CD14-positive monocyte (primary cell): ENCODE measurements at regions not wholly inside any gene's neighbourhood (a gene's known extent, or its start where the extent isn't known, plus 50 kb on each side); places are given as distances from the start of the nearest gene placed in this dataset.

Experiments
- DNase-seq, 3 donors: peaks; one replicate each; pipeline ENCODE4 v3.0.0-alpha.2; 2011 to 2022
- H2AFZ ChIP-seq: 2 replicates; pipeline ENCODE4 v1.6.0; 2012; ENCODE audit warnings: mild to moderate bottlenecking, low read depth, low read length, inconsistent platforms; ENCODE audit not compliant: insufficient read depth, poor library complexity, severe bottlenecking
- H3K27ac ChIP-seq, 2 donors: 1 replicate in 1 of 2; 2 replicates in 1 of 2; pipeline ENCODE4 v1.5.1; 2012 to 2013; ENCODE audit warnings: low read length in 2 of 2, control low read depth in 1 of 2, inconsistent platforms in 1 of 2, low read depth in 1 of 2, mild to moderate bottlenecking in 1 of 2
- H3K27me3 ChIP-seq, 2 donors: one replicate each; pipeline versions ENCODE4 v1.6.0 to v1.6.1; 2011 to 2013; ENCODE audit warnings: low read length in 2 of 2; ENCODE audit not compliant: control insufficient read depth in 2 of 2, insufficient read depth in 2 of 2
- H3K36me3 ChIP-seq, 2 donors: replicated peaks in 1 of 2; 1 replicate in 1 of 2; 2 replicates in 1 of 2; pipeline versions ENCODE4 v1.5.1 to v1.6.1; 2012 to 2013; ENCODE audit warnings: low read length in 2 of 2, control low read depth in 1 of 2, inconsistent platforms in 1 of 2, mild to moderate bottlenecking in 1 of 2; ENCODE audit not compliant: insufficient read depth in 2 of 2, control insufficient read depth in 1 of 2
- H3K4me1 ChIP-seq, 2 donors: 1 replicate in 1 of 2; 2 replicates in 1 of 2; pipeline versions ENCODE4 v1.5.1 to v1.6.1; 2012 to 2013; ENCODE audit warnings: low read length in 2 of 2, control low read depth in 1 of 2, inconsistent platforms in 1 of 2, mild to moderate bottlenecking in 1 of 2, moderate library complexity in 1 of 2; ENCODE audit not compliant: insufficient read depth in 2 of 2, control insufficient read depth in 1 of 2
- H3K4me2 ChIP-seq: replicated peaks from 2 replicates; pipeline ENCODE3; 2012; ENCODE audit warnings: low read length, moderate library complexity, mild to moderate bottlenecking; ENCODE audit not compliant: poor library complexity, severe bottlenecking; ENCODE audit errors: extremely low read depth
- H3K4me3 ChIP-seq, 3 experiments: fragments of 200-600 bp in 1 of 3; sonication (generic) in 1 of 3; replicated peaks in 1 of 3; 1 replicate in 2 of 3; 2 replicates in 1 of 3; pipeline ENCODE4 v1.5.1; 2011 to 2013; ENCODE audit warnings: low read length in 3 of 3, mild to moderate bottlenecking in 3 of 3, control low read depth in 2 of 3, low read depth in 2 of 3, inconsistent platforms in 1 of 3, moderate library complexity in 1 of 3
- H3K79me2 ChIP-seq: 2 replicates; pipeline ENCODE4 v1.6.0; 2012; ENCODE audit warnings: mild to moderate bottlenecking, control low read depth, inconsistent platforms, low read length, moderate library complexity; ENCODE audit not compliant: insufficient read depth
- H3K9ac ChIP-seq: 2 replicates; pipeline ENCODE4 v1.6.0; 2017; ENCODE audit warnings: low read length, mild to moderate bottlenecking; ENCODE audit not compliant: insufficient read depth, poor library complexity, severe bottlenecking
- H3K9me3 ChIP-seq, 2 donors: replicated peaks in 1 of 2; 1 replicate in 1 of 2; 2 replicates in 1 of 2; pipeline versions ENCODE4 v1.5.1 to v1.6.1; 2012 to 2013; ENCODE audit warnings: low read length in 2 of 2, control low read depth in 1 of 2; ENCODE audit not compliant: control insufficient read depth in 1 of 2, insufficient read depth in 1 of 2
- H4K20me1 ChIP-seq: 2 replicates; pipeline ENCODE4 v1.6.0; 2012; ENCODE audit warnings: mild to moderate bottlenecking, low read length, control low read depth, moderate library complexity; ENCODE audit not compliant: insufficient read depth
- H3K27ac Mint-ChIP-seq, 7 donors: one replicate each; pipeline ENCODE4 v1.8.0; 2020; ENCODE audit warnings: mild to moderate bottlenecking in 7 of 7, mixed read lengths in 7 of 7, moderate library complexity in 6 of 7, inconsistent platforms in 2 of 7
- H3K27me3 Mint-ChIP-seq, 3 donors: one replicate each; pipeline ENCODE4 v1.8.0; 2021 to 2022; ENCODE audit warnings: low read depth in 3 of 3, mild to moderate bottlenecking in 3 of 3, mixed read lengths in 3 of 3, moderate library complexity in 3 of 3, inconsistent platforms in 1 of 3
- H3K36me3 Mint-ChIP-seq, 2 donors: one replicate each; pipeline ENCODE4 v1.8.0; 2020; ENCODE audit warnings: mixed read lengths in 2 of 2, inconsistent platforms in 1 of 2, mild to moderate bottlenecking in 1 of 2
- H3K4me1 Mint-ChIP-seq: one replicate; pipeline ENCODE4 v1.8.0; 2020; ENCODE audit warnings: mild to moderate bottlenecking, mixed read lengths
- H3K4me3 Mint-ChIP-seq, 2 donors: one replicate each; pipeline ENCODE4 v1.8.0; 2020; ENCODE audit warnings: mild to moderate bottlenecking in 2 of 2, mixed read lengths in 2 of 2, moderate library complexity in 1 of 2
- H3K9me3 Mint-ChIP-seq, 7 donors: one replicate each; pipeline ENCODE4 v1.8.0; 2020 to 2022; ENCODE audit warnings: mixed read lengths in 7 of 7, mild to moderate bottlenecking in 6 of 7, moderate library complexity in 6 of 7, inconsistent platforms in 2 of 7
- WGBS: methylation state at CpG from one replicate; pipeline ENCODE4 v1.1.5; 2013; ENCODE audit warnings: missing lambda C conversion rate; ENCODE audit not compliant: insufficient coverage; 5-methylcytosine and 5-hydroxymethylcytosine counted together
- intact Hi-C, 2 donors: fragments of 100-400 bp; cut with micrococcal nuclease; formaldehyde crosslinking; loops; one replicate each; pipeline versions ENCODE4 v1.15.0 to v1.15.1; 2023
- TF ChIP-seq, protein P1 (sequence below): fragments of 200-600 bp; IDR thresholded peaks from one replicate; pipeline ENCODE4 v1.8.0; 2022; ENCODE audit warnings: antibody characterized with exemption, mild to moderate bottlenecking

DNA sequence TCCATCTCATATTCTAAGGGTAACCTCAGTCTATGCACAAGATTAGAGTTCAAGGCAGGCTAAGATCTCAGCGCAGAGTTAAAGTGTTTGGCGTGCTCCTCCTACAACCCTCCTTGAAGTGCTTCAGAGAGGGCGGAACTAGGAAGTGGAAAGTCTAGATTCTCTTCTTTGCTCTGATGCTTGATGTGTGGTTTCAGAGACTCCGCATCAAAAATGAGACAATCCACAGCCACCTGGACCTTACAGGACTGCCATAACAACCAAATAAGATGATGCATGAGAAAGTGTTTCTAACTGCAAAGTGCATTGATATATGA, 161.3 kb upstream of the ATP11B start:
- Histone ChIP-seq H3K27ac (no peak overlapping the region), H3K4me2 (no peak overlapping the region), H3K27me3 (no peaks in the 10 kb centered on the region), H3K9ac (no peak overlapping the region), H3K79me2 (no peaks in the 10 kb centered on the region), H3K4me3 (no peak overlapping the region), H3K4me1 (no peaks in the 10 kb centered on the region), H4K20me1 (no peaks in the 10 kb centered on the region), H3K9me3 (no peaks in the 10 kb centered on the region), H2AFZ (no peak overlapping the region), H3K36me3 (no peaks in the 10 kb centered on the region)
- no peaks in the 10 kb centered on the region for H3K4me1 Mint-ChIP-seq
- TF ChIP-seq, protein P1, sequence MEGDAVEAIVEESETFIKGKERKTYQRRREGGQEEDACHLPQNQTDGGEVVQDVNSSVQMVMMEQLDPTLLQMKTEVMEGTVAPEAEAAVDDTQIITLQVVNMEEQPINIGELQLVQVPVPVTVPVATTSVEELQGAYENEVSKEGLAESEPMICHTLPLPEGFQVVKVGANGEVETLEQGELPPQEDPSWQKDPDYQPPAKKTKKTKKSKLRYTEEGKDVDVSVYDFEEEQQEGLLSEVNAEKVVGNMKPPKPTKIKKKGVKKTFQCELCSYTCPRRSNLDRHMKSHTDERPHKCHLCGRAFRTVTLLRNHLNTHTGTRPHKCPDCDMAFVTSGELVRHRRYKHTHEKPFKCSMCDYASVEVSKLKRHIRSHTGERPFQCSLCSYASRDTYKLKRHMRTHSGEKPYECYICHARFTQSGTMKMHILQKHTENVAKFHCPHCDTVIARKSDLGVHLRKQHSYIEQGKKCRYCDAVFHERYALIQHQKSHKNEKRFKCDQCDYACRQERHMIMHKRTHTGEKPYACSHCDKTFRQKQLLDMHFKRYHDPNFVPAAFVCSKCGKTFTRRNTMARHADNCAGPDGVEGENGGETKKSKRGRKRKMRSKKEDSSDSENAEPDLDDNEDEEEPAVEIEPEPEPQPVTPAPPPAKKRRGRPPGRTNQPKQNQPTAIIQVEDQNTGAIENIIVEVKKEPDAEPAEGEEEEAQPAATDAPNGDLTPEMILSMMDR = no peak
- no peaks in the 10 kb centered on the region for H3K9me3 Mint-ChIP-seq
- no peaks in the 10 kb centered on the region for H3K36me3 Mint-ChIP-seq
- H3K4me3 Mint-ChIP-seq = no peak overlapping the region
- no peak for DNase-seq
- intact Hi-C loops = no loop called here
- WGBS = no CpG with 5 or more reads among the region's 4 CpGs
- no peak overlapping the region for H3K27ac Mint-ChIP-seq
- peaks cover 0 to 6% (median 3%) of the 10 kb centered on the region in 3 donors for H3K27me3 Mint-ChIP-seq

- intact Hi-C loops = no loop called here
- Histone ChIP-seq H3K4me3 (no peak overlapping the region), H3K9me3 (no peaks in the 10 kb centered on the region), H2AFZ (no peak overlapping the region), H3K27ac (no peak overlapping the region), H3K4me2 (no peak overlapping the region), H3K27me3 (no peaks in the 10 kb centered on the region), H3K36me3 (no peaks in the 10 kb centered on the region), H3K9ac (no peak overlapping the region), H3K79me2 (no peaks in the 10 kb centered on the region), H4K20me1 (no peaks in the 10 kb centered on the region), H3K4me1 (no peaks in the 10 kb centered on the region)
- Mint-ChIP-seq H3K27ac (no peak overlapping the region), H3K36me3 (no peaks in the 10 kb centered on the region), H3K9me3 (no peaks in the 10 kb centered on the region), H3K4me1 (no peaks in the 10 kb centered on the region), H3K27me3 (peaks cover 0 to 3% (median 3%) of the 10 kb centered on the region in 3 donors), H3K4me3 (no peak overlapping the region)
- no peak for DNase-seq
- TF ChIP-seq, protein P1 = no peak
- WGBS = 100% methylated on average over 4 of the region's 7 CpGs
Measured at GRCh38 chr3:182633186-182633585, 160.1 kb upstream of the ATP11B start.
